ENCODE measurements at regions not wholly inside any gene's neighbourhood (a gene's known extent, or its start where the extent isn't known, plus 50 kb on each side); places are given as distances from the start of the nearest gene placed in this dataset.

- TF ChIP-seq NFE2L2 (IDR thresholded peaks at IDR 0.05; ENCODE audit: low read depth, low read length) (no peak), CHD1 (IDR thresholded peaks at IDR 0.05; ENCODE audit: low read depth, low read length) (no peak), CTCF (conservative IDR thresholded peaks at IDR 0.05; ENCODE audit: low read depth, low read length) (no peak), BHLHE40 (IDR thresholded peaks at IDR 0.05; ENCODE audit: low read depth, low read length) (no peak), RAD21 (IDR thresholded peaks at IDR 0.05; ENCODE audit: low read length) (no peak), MAFK (IDR thresholded peaks at IDR 0.05; ENCODE audit: low read depth, low read length) (no peak), POLR2A (IDR thresholded peaks at IDR 0.05; ENCODE audit: low read depth, low read length) (no peak), RCOR1 (IDR thresholded peaks at IDR 0.05; ENCODE audit: insufficient replicate concordance, low read length) (no peak)
Measured at GRCh38 chr9:78167356-78167755, 68.5 kb upstream of the CEP78 start.

All from IMR-90 (cell line).